H9 (cell line): ENCODE measurements at regions not wholly inside any gene's neighbourhood (a gene's known extent, or its start where the extent isn't known, plus 50 kb on each side); places are given as distances from the start of the nearest gene placed in this dataset.

Experiments
- DNase-seq: peaks from one replicate; pipeline ENCODE4 v3.0.0-alpha.2; 2017
- H2AFZ ChIP-seq: one replicate; pipeline ENCODE4 v1.6.1; 2013; ENCODE audit warnings: mild to moderate bottlenecking, low read length, control low read depth, moderate library complexity
- H2AK5ac ChIP-seq: 2 replicates; pipeline ENCODE4 v1.6.1; 2013; ENCODE audit warnings: low read length, control low read depth, mixed read lengths; ENCODE audit not compliant: insufficient read length
- H2BK120ac ChIP-seq: one replicate; pipeline ENCODE4 v1.6.1; 2013; ENCODE audit warnings: low read depth, mild to moderate bottlenecking, low read length, control low read depth, inconsistent platforms; ENCODE audit not compliant: poor library complexity, severe bottlenecking
- H2BK12ac ChIP-seq: 2 replicates; pipeline ENCODE4 v1.6.1; 2013; ENCODE audit warnings: low read length, control low read depth, mixed read lengths, low read depth; ENCODE audit not compliant: insufficient read length
- H2BK15ac ChIP-seq: 2 replicates; pipeline ENCODE4 v1.6.1; 2013; ENCODE audit warnings: low read depth, low read length, control low read depth
- H2BK20ac ChIP-seq: one replicate; pipeline ENCODE4 v1.6.1; 2013; ENCODE audit warnings: low read depth, mild to moderate bottlenecking, low read length, control low read depth, inconsistent platforms; ENCODE audit not compliant: poor library complexity, severe bottlenecking
- H2BK5ac ChIP-seq: 2 replicates; pipeline ENCODE4 v1.6.1; 2013; ENCODE audit warnings: low read length, control low read depth, mixed read lengths; ENCODE audit not compliant: insufficient read length
- H3K14ac ChIP-seq: 2 replicates; pipeline ENCODE4 v1.6.1; 2013; ENCODE audit warnings: low read length, control low read depth; ENCODE audit not compliant: insufficient read depth
- H3K18ac ChIP-seq: 2 replicates; pipeline ENCODE4 v1.6.1; 2013; ENCODE audit warnings: low read depth, mild to moderate bottlenecking, mixed read lengths, low read length, control low read depth; ENCODE audit not compliant: insufficient read length
- H3K23ac ChIP-seq: 2 replicates; pipeline ENCODE4 v1.6.1; 2013; ENCODE audit warnings: low read length, control low read depth, mixed read lengths, low read depth; ENCODE audit not compliant: insufficient read length
- H3K23me2 ChIP-seq: 2 replicates; pipeline ENCODE4 v1.6.1; 2013; ENCODE audit warnings: low read depth, mild to moderate bottlenecking, mixed read lengths, low read length, control low read depth; ENCODE audit not compliant: insufficient read length, poor library complexity, severe bottlenecking
- H3K27ac ChIP-seq: 2 replicates; pipeline ENCODE4 v1.5.1; 2013; ENCODE audit warnings: low read length, control low read depth, mixed read lengths, low read depth; ENCODE audit not compliant: insufficient read length
- H3K27me3 ChIP-seq: 2 replicates; pipeline ENCODE4 v1.6.1; 2013; ENCODE audit warnings: low read length, control low read depth, inconsistent platforms; ENCODE audit not compliant: insufficient read depth
- H3K4ac ChIP-seq: 2 replicates; pipeline ENCODE4 v1.6.1; 2013; ENCODE audit warnings: low read depth, mild to moderate bottlenecking, control low read depth, inconsistent platforms, low read length, moderate library complexity
- H3K4me1 ChIP-seq: 2 replicates; pipeline ENCODE4 v1.6.1; 2013; ENCODE audit warnings: low read length, control low read depth, inconsistent platforms; ENCODE audit not compliant: insufficient read depth
- H3K4me2 ChIP-seq: 2 replicates; pipeline ENCODE4 v1.6.1; 2013; ENCODE audit warnings: low read length, control low read depth, mixed read lengths; ENCODE audit not compliant: insufficient read length, insufficient read depth
- H3K56ac ChIP-seq: 2 replicates; pipeline ENCODE4 v1.6.1; 2013; ENCODE audit warnings: low read depth, mild to moderate bottlenecking, mixed read lengths, low read length, control low read depth; ENCODE audit not compliant: insufficient read length
- H3K79me1 ChIP-seq: 2 replicates; pipeline ENCODE4 v1.6.1; 2013; ENCODE audit warnings: low read depth, mild to moderate bottlenecking, moderate library complexity, low read length, control low read depth, inconsistent platforms; ENCODE audit not compliant: insufficient read depth, poor library complexity, severe bottlenecking
- H3K79me2 ChIP-seq: 2 replicates; pipeline ENCODE4 v1.6.1; 2013; ENCODE audit warnings: low read length, control low read depth, inconsistent platforms; ENCODE audit not compliant: insufficient read depth
- H3K9ac ChIP-seq: 2 replicates; pipeline ENCODE4 v1.6.1; 2013; ENCODE audit warnings: low read length, control low read depth, mixed read lengths; ENCODE audit not compliant: insufficient read length; ENCODE audit errors: extremely low read depth
- H3K9me3 ChIP-seq: one replicate; pipeline ENCODE4 v1.6.1; 2013; ENCODE audit warnings: low read depth, low read length, inconsistent platforms; ENCODE audit not compliant: control insufficient read depth
- H3T11ph ChIP-seq: one replicate; pipeline ENCODE4 v1.6.1; 2013; ENCODE audit warnings: mild to moderate bottlenecking, low read length, control low read depth, inconsistent platforms
- H4K20me1 ChIP-seq: one replicate; pipeline ENCODE4 v1.6.1; 2013; ENCODE audit not compliant: control insufficient read depth, insufficient read length, insufficient read depth
- H4K5ac ChIP-seq: 2 replicates; pipeline ENCODE4 v1.6.1; 2013; ENCODE audit warnings: low read depth, mild to moderate bottlenecking, mixed read lengths, low read length, control low read depth; ENCODE audit not compliant: insufficient read length
- H4K8ac ChIP-seq: replicated peaks from 2 replicates; pipeline ENCODE4 v1.6.1; 2013; ENCODE audit warnings: low read length, control low read depth, mixed read lengths, low read depth; ENCODE audit not compliant: insufficient read length
- H4K91ac ChIP-seq: 2 replicates; pipeline ENCODE4 v1.6.1; 2013; ENCODE audit warnings: low read depth, mild to moderate bottlenecking, moderate library complexity, mixed read lengths, low read length, control low read depth; ENCODE audit not compliant: insufficient read length
- H3K27ac Mint-ChIP-seq, 3 experiments: 2 replicates in 2 of 3; 3 replicates in 1 of 3; pipeline ENCODE4 v1.8.0; 2020 to 2021; ENCODE audit warnings: mixed read lengths in 3 of 3, mild to moderate bottlenecking in 1 of 3, moderate library complexity in 1 of 3
- H3K27me3 Mint-ChIP-seq: 2 replicates; pipeline ENCODE4 v1.8.0; 2021; ENCODE audit warnings: low read depth, mild to moderate bottlenecking, moderate library complexity, mixed read lengths
- H3K36me3 Mint-ChIP-seq, 3 experiments: 2 replicates in 2 of 3; 3 replicates in 1 of 3; pipeline ENCODE4 v1.8.0; 2020 to 2021; ENCODE audit warnings: low read depth in 3 of 3, mixed read lengths in 3 of 3; ENCODE audit not compliant: insufficient read depth in 1 of 3
- H3K4me1 Mint-ChIP-seq, 2 experiments: 2 replicates each; pipeline ENCODE4 v1.8.0; 2020; ENCODE audit warnings: mixed read lengths in 2 of 2
- H3K4me3 Mint-ChIP-seq, 2 experiments: 2 replicates in 1 of 2; 3 replicates in 1 of 2; pipeline ENCODE4 v1.8.0; 2020 to 2021; ENCODE audit warnings: mild to moderate bottlenecking in 2 of 2, mixed read lengths in 2 of 2, moderate library complexity in 1 of 2
- H3K9me3 Mint-ChIP-seq, 2 experiments: 2 replicates in 1 of 2; 3 replicates in 1 of 2; pipeline ENCODE4 v1.8.0; 2020; ENCODE audit warnings: mild to moderate bottlenecking in 2 of 2, mixed read lengths in 2 of 2, moderate library complexity in 1 of 2
- WGBS: extraction: QIAGEN DNeasy Blood & Tissue Kit; methylation state at CpG from one replicate; pipeline ENCODE4 v1.1.7; 2013; ENCODE audit warnings: missing lambda C conversion rate, low lambda C conversion rate, mixed read lengths; ENCODE audit not compliant: insufficient read length; ENCODE audit errors: extremely low coverage; 5-methylcytosine and 5-hydroxymethylcytosine counted together
- TF ChIP-seq, protein P1 (sequence below): fragments of 200-600 bp; sonication (generic); conservative IDR thresholded peaks from 3 replicates; pipeline ENCODE4 v1.8.0; 2021; ENCODE audit warnings: antibody characterized with exemption, mild to moderate bottlenecking

DNA sequence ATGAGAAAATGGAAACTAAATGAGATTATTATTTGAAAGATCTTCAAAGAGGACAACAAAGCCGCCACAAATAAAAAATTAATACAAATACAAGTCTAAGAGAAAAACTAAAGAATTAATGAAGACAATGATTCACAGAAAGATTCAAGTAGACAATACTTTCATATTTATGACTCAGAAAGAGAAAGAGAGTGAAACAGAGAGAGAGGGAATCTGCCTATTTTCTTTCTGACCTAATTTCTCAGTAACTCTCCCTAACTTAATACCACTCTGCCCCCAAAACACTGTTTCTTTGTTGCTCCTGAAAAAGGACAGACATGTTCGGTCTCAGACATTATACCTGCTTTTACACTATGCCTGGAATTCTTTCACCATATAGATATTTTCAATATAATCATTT lies 259.1 kb downstream of the SLC6A15 start:
- Histone ChIP-seq H4K20me1 (no peaks in the 10 kb centered on the region), H3K14ac (no peak overlapping the region), H3K79me1 (no peaks in the 10 kb centered on the region), H3K23me2 (no peaks in the 10 kb centered on the region), H2BK12ac (no peak overlapping the region), H2AFZ (no peak overlapping the region), H3K9me3 (no peaks in the 10 kb centered on the region), H2BK120ac (no peak overlapping the region), H2BK15ac (no peak overlapping the region), H3K79me2 (no peaks in the 10 kb centered on the region), H2AK5ac (no peak overlapping the region), H4K91ac (no peak overlapping the region), H3K23ac (no peak overlapping the region), H2BK5ac (no peak overlapping the region), H3K4ac (no peak overlapping the region), H3K9ac (no peak overlapping the region), H3K56ac (no peak overlapping the region), H3K18ac (no peak overlapping the region), H4K8ac (no peak overlapping the region), H2BK20ac (no peak overlapping the region), H3T11ph (no peak overlapping the region), H3K4me1 (no peaks in the 10 kb centered on the region), H3K27ac (no peak overlapping the region), H3K4me2 (no peak overlapping the region), H3K27me3 (no peaks in the 10 kb centered on the region), H4K5ac (no peak overlapping the region)
- Mint-ChIP-seq H3K27me3 (no peaks in the 10 kb centered on the region), H3K4me1 (peaks cover 3% of the 10 kb centered on the region in 2 experiments; a peak in 1 of 4 replicates), H3K9me3 (no peaks in the 10 kb centered on the region), H3K27ac (no peak overlapping the region), H3K36me3 (no peaks in the 10 kb centered on the region), H3K4me3 (no peak overlapping the region)
- WGBS: no CpG with 5 or more reads among the region's 2 CpGs
- DNase-seq: no peak
- TF ChIP-seq, protein P1, sequence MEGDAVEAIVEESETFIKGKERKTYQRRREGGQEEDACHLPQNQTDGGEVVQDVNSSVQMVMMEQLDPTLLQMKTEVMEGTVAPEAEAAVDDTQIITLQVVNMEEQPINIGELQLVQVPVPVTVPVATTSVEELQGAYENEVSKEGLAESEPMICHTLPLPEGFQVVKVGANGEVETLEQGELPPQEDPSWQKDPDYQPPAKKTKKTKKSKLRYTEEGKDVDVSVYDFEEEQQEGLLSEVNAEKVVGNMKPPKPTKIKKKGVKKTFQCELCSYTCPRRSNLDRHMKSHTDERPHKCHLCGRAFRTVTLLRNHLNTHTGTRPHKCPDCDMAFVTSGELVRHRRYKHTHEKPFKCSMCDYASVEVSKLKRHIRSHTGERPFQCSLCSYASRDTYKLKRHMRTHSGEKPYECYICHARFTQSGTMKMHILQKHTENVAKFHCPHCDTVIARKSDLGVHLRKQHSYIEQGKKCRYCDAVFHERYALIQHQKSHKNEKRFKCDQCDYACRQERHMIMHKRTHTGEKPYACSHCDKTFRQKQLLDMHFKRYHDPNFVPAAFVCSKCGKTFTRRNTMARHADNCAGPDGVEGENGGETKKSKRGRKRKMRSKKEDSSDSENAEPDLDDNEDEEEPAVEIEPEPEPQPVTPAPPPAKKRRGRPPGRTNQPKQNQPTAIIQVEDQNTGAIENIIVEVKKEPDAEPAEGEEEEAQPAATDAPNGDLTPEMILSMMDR: no peak
